Colonic mucosa (tissue), 4 donors: ENCODE measurements at regions not wholly inside any gene's neighbourhood (a gene's known extent, or its start where the extent isn't known, plus 50 kb on each side); places are given as distances from the start of the nearest gene placed in this dataset.

Experiments
- DNase-seq: peaks from one replicate; pipeline ENCODE4 v3.0.0-alpha.2; 2020
- H3K27ac ChIP-seq: fragments of 200-600 bp; one replicate; pipeline ENCODE4 v1.8.0; 2021
- H3K27me3 ChIP-seq: fragments of 200-600 bp; one replicate; pipeline ENCODE4 v1.8.0; 2021
- H3K36me3 ChIP-seq: fragments of 200-600 bp; one replicate; pipeline ENCODE4 v1.8.0; 2021
- H3K4me1 ChIP-seq: fragments of 200-600 bp; one replicate; pipeline ENCODE4 v1.8.0; 2021; ENCODE audit warnings: mild to moderate bottlenecking
- H3K4me3 ChIP-seq: fragments of 200-600 bp; one replicate; pipeline ENCODE4 v1.8.0; 2021
- H3K9ac ChIP-seq, 2 donors: one replicate each; pipeline ENCODE4 v1.7.0; 2013; ENCODE audit warnings: control low read depth in 2 of 2, low read depth in 2 of 2, low read length in 2 of 2
- H3K9me3 ChIP-seq: fragments of 200-600 bp; one replicate; pipeline ENCODE4 v1.8.0; 2021
- CTCF ChIP-seq: fragments of 200-600 bp; IDR thresholded peaks from one replicate; pipeline ENCODE4 v1.8.0; 2022; ENCODE audit warnings: antibody characterized with exemption, mild to moderate bottlenecking
- intact Hi-C: fragments of 100-400 bp; cut with DNase I; formaldehyde crosslinking; loops from one replicate; pipeline ENCODE4 v1.14.1; 2022
- donor health status: healthy.
- donor health status: DM: no; HTN: no; CAD: no.
- donor health status: DM: no; HTN: no; CAD: no.

DNA sequence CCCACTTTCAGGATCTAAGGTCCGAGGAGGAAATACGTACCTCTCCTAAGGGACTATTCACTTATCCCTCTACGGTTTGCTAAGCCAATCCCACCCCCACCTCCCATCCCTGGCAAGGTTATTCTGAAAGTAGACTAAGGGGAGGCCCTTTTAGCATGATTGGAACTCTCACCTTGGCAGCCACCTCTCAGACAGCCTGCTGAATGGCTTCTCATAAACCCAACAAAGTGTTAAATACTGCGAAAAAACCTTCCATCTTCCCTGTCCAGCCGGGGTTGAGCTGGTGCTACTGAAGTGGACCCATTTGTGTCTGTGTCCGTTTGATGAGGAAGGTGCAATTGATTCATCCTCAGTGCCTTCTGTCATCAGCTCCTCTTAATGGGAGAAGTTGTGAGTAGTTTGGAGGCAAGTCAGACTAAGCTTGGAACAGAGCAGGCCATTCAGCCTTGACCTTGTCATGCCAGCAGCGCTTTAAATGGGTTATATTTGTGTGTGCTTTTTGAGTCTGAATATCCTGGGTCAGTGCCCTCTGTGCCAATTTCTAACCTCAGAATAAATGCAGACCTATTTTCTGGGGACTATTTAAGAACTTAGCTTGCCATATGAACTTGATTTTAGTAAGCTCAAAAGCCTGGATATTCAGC, 476.3 kb upstream of the ZNF608 start:
- DNase-seq, result no peak
- no peaks in the 10 kb centered on the region for H3K4me1 ChIP-seq
- no peaks in the 10 kb centered on the region for H3K27me3 ChIP-seq
- H3K4me3 ChIP-seq, result no peak overlapping the region
- no peaks in the 10 kb centered on the region for H3K36me3 ChIP-seq
- H3K9me3 ChIP-seq, result no peaks in the 10 kb centered on the region
- no peak for TF ChIP-seq CTCF
- H3K9ac ChIP-seq, result no peak overlapping the region
- H3K27ac ChIP-seq, result no peak overlapping the region
- intact Hi-C loops, result no loop called here

DNA sequence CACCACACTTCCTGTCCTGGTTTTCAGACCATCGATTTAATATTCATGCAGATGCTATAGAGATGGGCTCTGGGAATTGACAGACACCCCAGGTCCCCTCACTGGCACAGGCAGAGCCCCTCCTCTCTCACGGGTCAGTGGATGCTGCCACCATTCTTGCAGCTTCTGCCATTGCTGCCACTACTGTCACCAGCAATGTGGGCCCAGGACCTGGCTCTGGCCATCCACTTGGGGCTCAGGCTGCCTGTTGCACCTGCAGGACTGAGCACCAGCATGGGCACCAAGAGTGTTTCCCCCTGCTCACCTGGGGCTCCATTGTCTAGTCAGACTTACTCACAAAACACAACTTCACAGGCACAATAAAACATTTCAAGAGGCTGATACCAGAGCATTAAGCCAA, 479.0 kb upstream of the ZNF608 start:
- no peak for TF ChIP-seq CTCF
- intact Hi-C loops, result no loop called here
- Histone ChIP-seq H3K36me3 (no peaks in the 10 kb centered on the region), H3K27me3 (no peaks in the 10 kb centered on the region), H3K9me3 (no peaks in the 10 kb centered on the region), H3K27ac (no peak overlapping the region), H3K4me3 (no peak overlapping the region), H3K4me1 (no peaks in the 10 kb centered on the region), H3K9ac (no peak overlapping the region)
- no peak for DNase-seq

DNA sequence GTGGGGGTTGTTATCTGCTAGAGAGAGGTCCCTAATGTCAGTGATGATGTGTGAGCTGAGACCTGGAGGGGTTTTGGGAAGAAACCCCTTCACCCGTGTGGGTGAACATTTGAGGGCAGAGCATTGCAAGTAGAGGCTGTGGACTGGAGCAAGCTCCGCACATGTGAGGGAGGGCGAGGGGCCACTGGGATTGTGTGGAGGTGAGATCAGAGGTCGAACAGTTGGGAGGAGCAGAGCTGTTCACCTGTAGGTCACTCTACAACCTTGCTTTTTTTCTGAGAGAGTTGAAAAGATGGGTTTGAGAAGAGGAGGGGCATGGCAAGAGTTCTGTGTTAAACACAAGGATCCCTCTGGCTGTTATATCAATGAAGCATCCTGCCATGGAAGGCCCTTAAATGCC, 480.4 kb upstream of the ZNF608 start:
- H3K4me3 ChIP-seq, result no peak overlapping the region
- no peak for DNase-seq
- intact Hi-C loops, result no loop called here
- H3K4me1 ChIP-seq, result no peaks in the 10 kb centered on the region
- H3K36me3 ChIP-seq, result no peaks in the 10 kb centered on the region
- H3K9ac ChIP-seq, result no peak overlapping the region
- H3K27ac ChIP-seq, result no peak overlapping the region
- no peaks in the 10 kb centered on the region for H3K27me3 ChIP-seq
- H3K9me3 ChIP-seq, result no peaks in the 10 kb centered on the region
- no peak for TF ChIP-seq CTCF

DNA sequence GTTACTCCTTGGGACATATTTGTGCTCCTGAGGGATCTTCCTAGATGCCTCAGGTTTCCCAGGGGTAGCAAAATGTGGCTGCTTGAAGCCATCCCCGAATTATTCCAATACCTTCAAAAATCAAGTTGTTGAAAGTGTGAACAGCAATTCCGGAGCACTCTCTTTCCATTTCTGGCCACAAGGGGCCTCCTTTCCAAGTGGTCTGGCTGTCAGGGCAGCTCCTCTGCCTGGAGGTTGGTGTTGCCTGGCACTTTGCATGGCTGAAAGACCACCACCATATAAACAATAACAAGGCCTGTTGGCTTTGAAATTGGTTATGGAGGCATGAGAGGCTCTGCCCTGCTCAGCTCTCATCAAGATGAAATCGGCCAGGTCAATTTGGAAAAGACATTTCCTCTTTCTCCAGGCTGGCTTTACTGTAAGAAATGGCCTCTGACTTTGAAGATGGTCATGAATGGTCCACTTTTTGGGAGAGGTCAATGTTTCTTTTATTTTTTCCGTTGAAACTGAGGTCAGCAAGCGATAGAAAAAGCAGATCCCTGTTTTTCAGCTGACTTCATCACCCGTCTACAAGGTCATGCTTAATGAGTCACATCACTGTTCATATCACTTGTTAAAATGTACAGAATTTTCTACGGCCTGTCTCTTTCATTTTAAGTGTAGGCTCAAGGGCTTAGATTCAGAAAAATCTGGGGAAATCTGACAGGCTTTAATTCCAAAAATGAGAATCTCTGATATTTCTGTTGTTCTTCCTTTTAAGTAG, 481.1 kb upstream of the ZNF608 start:
- TF ChIP-seq CTCF, result peak; percentile 42
- Histone ChIP-seq H3K27ac (no peak overlapping the region), H3K36me3 (no peaks in the 10 kb centered on the region), H3K9me3 (no peaks in the 10 kb centered on the region), H3K27me3 (no peaks in the 10 kb centered on the region), H3K4me1 (no peaks in the 10 kb centered on the region), H3K4me3 (no peak overlapping the region), H3K9ac (no peak overlapping the region)
- intact Hi-C loops, result no loop called here
- DNase-seq, result peak; percentile 24

DNA sequence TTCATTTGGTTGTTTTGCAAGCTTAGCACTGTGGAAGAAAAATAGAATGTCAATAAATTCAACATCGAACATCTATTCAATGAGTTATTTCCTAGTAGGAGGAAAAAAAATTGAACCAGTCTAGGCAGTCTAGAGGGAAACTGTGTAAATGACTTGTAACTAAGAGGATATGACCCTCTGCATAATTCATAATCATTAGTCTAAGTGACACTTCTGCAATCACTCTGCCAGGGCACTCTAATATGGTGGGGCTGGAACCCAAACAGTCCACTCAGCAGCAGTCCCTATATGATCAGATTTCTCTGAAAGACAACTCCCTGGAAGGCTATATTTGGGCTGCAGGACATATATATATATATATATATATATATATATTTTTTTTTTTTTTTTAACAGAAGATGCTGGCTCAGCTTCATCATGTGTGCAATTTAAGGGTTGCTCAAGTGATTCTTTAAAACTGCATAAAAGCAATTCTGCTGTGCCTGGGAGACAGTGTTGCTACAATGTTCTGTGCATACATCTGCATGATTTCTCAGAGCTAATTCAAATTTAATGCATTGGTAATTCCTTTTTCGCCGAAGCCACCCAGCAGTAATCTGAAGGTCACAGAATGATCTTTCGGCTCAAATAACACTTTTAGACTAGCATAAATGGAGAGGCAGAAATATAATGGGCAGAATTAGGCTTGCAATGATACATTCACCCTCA, 482.1 kb upstream of the ZNF608 start:
- no peak for DNase-seq
- Histone ChIP-seq H3K4me3 (no peak overlapping the region), H3K4me1 (no peaks in the 10 kb centered on the region), H3K27ac (no peak overlapping the region), H3K9ac (no peak overlapping the region), H3K36me3 (no peaks in the 10 kb centered on the region), H3K27me3 (no peaks in the 10 kb centered on the region), H3K9me3 (no peaks in the 10 kb centered on the region)
- no peak for TF ChIP-seq CTCF
- intact Hi-C loops, result no loop called here
